Coronary artery (tissue), 2 donors: ENCODE measurements at regions not wholly inside any gene's neighbourhood (a gene's known extent, or its start where the extent isn't known, plus 50 kb on each side); places are given as distances from the start of the nearest gene placed in this dataset.

Experiments
- DNase-seq: peaks from one replicate; pipeline ENCODE4 v3.0.0-alpha.2; 2017; ENCODE audit warnings: low spot score
- H3K27ac ChIP-seq, 2 donors: fragments of 200-600 bp; sonication (generic); one replicate each; pipeline ENCODE4 v1.5.1; 2016 to 2019
- H3K4me3 ChIP-seq: fragments of 200-600 bp; sonication (generic); 2 replicates; pipeline ENCODE4 v1.5.1; 2016; ENCODE audit warnings: mild to moderate bottlenecking, moderate library complexity
- TF ChIP-seq, protein P1 (sequence below): fragments of 200-600 bp; sonication (generic); IDR thresholded peaks from one replicate; pipeline ENCODE4 v1.5.1; 2019; ENCODE audit warnings: antibody characterized with exemption

DNA sequence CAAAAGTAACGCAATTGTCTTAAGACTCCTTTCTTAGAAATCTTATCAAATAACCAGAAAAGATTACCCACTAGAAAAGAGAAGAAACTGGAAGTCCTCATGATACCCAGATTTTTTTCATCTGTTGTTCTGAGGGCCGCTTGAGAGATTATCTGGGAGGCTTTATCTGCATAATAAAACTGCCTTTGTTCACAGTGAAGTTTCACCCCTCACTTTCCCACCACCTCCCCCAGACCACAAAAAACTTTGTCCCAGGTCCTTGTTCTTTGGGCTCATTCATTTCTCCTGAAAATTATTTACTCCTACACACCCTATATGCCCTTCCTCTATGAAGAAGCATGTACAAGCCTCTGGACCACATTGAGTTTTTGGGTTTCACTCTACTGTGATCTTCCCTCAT is 745.1 kb upstream of the COBL start:
- no peak overlapping the region for H3K27ac ChIP-seq
- no peak overlapping the region for H3K4me3 ChIP-seq
- TF ChIP-seq, protein P1, sequence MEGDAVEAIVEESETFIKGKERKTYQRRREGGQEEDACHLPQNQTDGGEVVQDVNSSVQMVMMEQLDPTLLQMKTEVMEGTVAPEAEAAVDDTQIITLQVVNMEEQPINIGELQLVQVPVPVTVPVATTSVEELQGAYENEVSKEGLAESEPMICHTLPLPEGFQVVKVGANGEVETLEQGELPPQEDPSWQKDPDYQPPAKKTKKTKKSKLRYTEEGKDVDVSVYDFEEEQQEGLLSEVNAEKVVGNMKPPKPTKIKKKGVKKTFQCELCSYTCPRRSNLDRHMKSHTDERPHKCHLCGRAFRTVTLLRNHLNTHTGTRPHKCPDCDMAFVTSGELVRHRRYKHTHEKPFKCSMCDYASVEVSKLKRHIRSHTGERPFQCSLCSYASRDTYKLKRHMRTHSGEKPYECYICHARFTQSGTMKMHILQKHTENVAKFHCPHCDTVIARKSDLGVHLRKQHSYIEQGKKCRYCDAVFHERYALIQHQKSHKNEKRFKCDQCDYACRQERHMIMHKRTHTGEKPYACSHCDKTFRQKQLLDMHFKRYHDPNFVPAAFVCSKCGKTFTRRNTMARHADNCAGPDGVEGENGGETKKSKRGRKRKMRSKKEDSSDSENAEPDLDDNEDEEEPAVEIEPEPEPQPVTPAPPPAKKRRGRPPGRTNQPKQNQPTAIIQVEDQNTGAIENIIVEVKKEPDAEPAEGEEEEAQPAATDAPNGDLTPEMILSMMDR, result no peak
- no peak for DNase-seq

DNA sequence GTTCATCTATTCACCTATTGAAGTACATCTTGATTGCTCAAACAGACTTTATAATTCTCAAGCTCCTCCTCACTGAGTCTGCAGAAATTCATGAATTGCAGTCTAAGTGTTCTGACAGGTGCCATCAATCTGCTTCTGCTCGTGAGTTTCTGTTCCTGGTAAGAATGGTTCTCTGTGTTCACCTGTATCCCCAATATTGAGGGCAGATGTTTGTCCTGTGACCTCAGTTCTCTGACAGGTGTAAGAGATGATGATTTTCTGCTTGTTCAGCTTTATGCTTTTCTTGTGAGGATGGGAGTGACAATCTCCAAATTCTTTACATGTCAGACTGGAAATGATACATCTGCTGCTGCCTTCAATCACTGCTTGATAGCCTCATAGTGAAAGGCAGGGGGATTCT is 736.9 kb upstream of the COBL start:
- no peak for DNase-seq
- no peak overlapping the region for H3K27ac ChIP-seq
- TF ChIP-seq, protein P1, result no peak
- no peak overlapping the region for H3K4me3 ChIP-seq

DNA sequence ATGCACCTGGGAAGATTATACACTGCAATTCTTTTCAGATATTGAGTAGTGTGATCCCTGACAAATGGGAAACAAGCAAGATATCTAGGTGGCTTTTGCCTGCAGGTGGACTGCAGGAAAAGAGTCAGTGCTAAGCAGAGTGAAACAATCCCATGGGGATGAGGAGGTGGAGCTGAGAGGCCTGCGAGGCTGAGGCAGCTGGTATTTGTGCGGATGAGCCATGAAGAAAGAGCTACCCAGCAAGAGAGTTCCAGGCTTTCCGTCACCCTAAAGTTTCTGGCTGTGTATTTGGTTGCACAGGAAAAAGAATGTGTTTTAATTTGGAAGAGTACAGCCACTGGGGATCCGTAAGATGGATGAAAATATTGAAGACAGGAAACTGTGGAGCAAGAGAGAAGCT is 714.1 kb upstream of the COBL start:
- no peak overlapping the region for H3K4me3 ChIP-seq
- no peak overlapping the region for H3K27ac ChIP-seq
- TF ChIP-seq, protein P1, result no peak
- DNase-seq, result no peak

DNA sequence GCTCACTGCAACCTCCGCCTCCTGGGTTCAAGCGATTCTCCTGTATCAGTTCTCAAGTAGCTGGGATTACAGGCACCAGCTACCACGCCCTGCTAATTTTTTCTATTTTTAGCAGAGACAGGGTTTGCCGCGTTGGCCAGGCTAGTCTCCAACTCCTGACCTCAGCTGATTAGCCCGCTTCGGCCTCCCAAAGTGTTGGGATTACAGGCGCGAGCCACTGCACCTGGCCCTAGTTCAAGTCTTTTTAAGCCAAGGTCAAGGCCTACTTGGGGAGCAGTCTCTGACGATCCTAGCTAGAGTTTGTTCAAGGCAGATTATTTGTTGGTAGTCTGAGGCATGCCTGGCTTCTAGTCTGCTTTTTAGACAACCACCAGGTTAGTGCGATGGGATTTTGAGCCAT is 709.5 kb upstream of the COBL start:
- TF ChIP-seq, protein P1, result no peak
- Histone ChIP-seq H3K4me3 (no peak overlapping the region), H3K27ac (no peak overlapping the region)
- no peak for DNase-seq

DNA sequence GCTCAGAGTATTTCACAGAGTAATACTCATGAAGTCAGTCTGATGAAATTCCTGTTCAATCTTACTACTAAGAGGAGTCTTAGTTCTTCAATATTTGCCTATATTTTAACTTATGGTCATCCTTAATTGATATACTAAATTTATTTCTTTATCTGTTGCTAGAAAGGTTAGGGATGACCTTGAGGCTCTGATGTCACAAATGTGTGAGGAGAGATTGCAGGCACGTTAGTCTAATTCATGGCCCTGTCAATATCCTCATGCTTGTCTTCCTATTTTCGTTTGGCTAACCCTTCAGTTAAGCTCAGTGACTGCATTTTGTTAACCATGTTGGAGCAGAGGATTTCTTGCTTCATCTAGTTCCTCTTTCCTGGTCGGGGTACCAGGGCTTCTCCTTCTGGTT is 704.7 kb upstream of the COBL start:
- DNase-seq, result no peak
- TF ChIP-seq, protein P1, result no peak
- Histone ChIP-seq H3K4me3 (no peak overlapping the region), H3K27ac (no peak overlapping the region)

DNA sequence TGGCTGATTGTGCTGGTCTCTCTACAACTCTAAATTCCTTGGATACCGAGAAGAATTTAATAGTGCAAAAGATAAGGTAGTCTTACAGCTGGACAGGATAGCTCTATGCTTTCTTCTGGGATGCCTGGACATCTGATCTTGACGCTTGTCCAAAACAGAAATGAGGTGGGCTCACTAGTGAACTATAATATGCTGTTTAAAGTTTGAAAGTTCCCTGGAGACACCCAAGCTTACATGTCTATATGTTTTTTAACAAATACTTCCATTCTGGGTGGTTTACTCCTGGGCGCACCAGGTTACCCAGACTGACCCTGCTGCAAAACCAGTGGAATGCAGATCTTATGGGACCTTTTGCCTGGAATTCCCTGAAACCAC is 702.1 kb upstream of the COBL start:
- Histone ChIP-seq H3K4me3 (no peak overlapping the region), H3K27ac (no peak overlapping the region)
- TF ChIP-seq, protein P1, result no peak
- no peak for DNase-seq

DNA sequence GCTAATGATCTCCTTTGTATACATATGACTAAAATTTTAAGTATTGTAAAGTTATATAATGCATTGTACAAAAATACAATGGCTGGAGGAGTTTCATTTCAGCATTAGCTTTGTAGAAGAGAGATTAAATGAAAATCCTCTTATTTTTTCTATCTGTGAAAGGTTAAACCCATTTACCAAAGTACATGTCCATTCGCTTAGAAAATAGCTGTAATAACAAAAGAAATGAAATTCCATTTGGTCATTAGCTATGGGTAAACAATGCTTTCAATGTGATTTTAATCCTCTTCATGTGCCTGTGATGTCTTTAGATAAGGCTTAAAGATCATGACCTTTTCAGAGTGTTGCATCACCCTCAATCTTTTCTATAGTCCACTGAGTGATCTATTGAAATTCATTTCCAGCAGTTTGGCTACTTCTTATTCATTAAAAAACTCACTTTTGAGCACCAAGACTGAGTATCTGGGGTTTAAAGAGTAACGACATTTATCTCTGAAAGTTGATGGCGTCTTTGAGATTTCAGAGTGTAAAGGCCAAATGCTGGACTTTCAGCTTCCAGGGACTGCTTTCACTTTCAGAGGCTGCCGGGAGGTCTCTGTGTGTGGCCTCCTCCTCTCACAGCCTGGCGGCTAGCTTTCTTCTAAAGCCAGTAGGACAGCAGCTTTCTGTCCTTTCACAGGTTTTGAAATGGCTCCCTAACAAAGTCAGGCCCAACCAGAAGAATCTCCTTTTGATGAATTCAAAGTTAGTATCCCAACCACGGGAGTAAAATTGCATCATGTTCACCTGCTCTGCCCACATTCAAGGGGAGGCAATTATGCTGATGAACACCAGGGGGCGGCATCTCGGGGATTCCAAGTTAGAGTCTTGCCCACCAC is 701.4 kb upstream of the COBL start:
- no peak for DNase-seq
- Histone ChIP-seq H3K27ac (no peak overlapping the region), H3K4me3 (no peak overlapping the region)
- TF ChIP-seq, protein P1, result no peak
